Vagina (tissue), 2 donors: ENCODE measurements at regions not wholly inside any gene's neighbourhood (a gene's known extent, or its start where the extent isn't known, plus 50 kb on each side); places are given as distances from the start of the nearest gene placed in this dataset.
A peak's percentile ranks its signal among the peaks of the same experiment; 100 is the strongest.

Experiments used
- DNase-seq, 2 donors: peaks; one replicate each; pipeline ENCODE4 v3.0.0-alpha.2; 2017; ENCODE audit errors: extremely low spot score in 2 of 2
- H3K27ac ChIP-seq: fragments of 200-600 bp; sonication (generic); one replicate; pipeline ENCODE4 v1.5.1; 2019
- H3K27me3 ChIP-seq: fragments of 200-600 bp; sonication (generic); one replicate; pipeline ENCODE4 v1.5.1; 2019
- H3K36me3 ChIP-seq, 2 donors: fragments of 200-600 bp; sonication (generic); one replicate each; pipeline ENCODE4 v1.5.1; 2017 to 2019
- H3K4me1 ChIP-seq: fragments of 200-600 bp; sonication (generic); one replicate; pipeline ENCODE4 v1.5.1; 2019
- H3K4me3 ChIP-seq, 2 donors: fragments of 200-600 bp; sonication (generic); 1 replicate in 1 of 2; 2 replicates in 1 of 2; pipeline ENCODE4 v1.5.1; 2016 to 2019
- H3K9me3 ChIP-seq: fragments of 200-600 bp; sonication (generic); one replicate; pipeline ENCODE4 v1.5.1; 2019
- CTCF ChIP-seq, 3 experiments: fragments of 450-650 bp in 2 of 3; fragments of 200-600 bp in 1 of 3; sonication (generic) in 1 of 3; IDR thresholded peaks; one replicate each; pipeline ENCODE4 v1.5.1; 2017 to 2019; ENCODE audit warnings: antibody characterized with exemption in 3 of 3, mild to moderate bottlenecking in 2 of 3, moderate library complexity in 2 of 3
- POLR2A ChIP-seq, 2 donors: fragments of 450-650 bp; IDR thresholded peaks; one replicate each; pipeline ENCODE4 v1.6.1; 2017; ENCODE audit warnings: antibody characterized with exemption in 2 of 2, mild to moderate bottlenecking in 2 of 2, moderate library complexity in 2 of 2
- POLR2AphosphoS5 ChIP-seq, 2 donors: sonication (generic); formaldehyde crosslinking; IDR thresholded peaks; one replicate each; pipeline ENCODE4 v1.9.0; 2017; ENCODE audit warnings: antibody characterized with exemption in 2 of 2, mild to moderate bottlenecking in 2 of 2, low read depth in 1 of 2; ENCODE audit not compliant: insufficient read depth in 1 of 2
- intact Hi-C: fragments of 100-400 bp; cut with DNase I; formaldehyde crosslinking; loops from one replicate; pipeline ENCODE4 v1.15.1; 2023

- no peak for DNase-seq
- intact Hi-C loops = no loop called here
- no peak overlapping the region for H3K27ac ChIP-seq
- peaks cover 14% of the 10 kb centered on the region for H3K4me1 ChIP-seq
- no peak for TF ChIP-seq POLR2AphosphoS5 (IDR thresholded peaks at IDR 0.05; ENCODE audit: insufficient read depth in 1 of 2, low read depth in 1 of 2)
- TF ChIP-seq POLR2A (IDR thresholded peaks at IDR 0.05) = no peak
- TF ChIP-seq CTCF (IDR thresholded peaks at IDR 0.05) = no peak
- H3K36me3 ChIP-seq = no peaks in the 10 kb centered on the region
- H3K4me3 ChIP-seq = no peak overlapping the region
- no peaks in the 10 kb centered on the region for H3K9me3 ChIP-seq
- no peaks in the 10 kb centered on the region for H3K27me3 ChIP-seq
Observed at GRCh38 chr1:228933753-228934152, 198.5 kb downstream of the RHOU start.

GRCh38 chr1:228935198-228935663 lies 200.0 kb downstream of the RHOU start:
- Histone ChIP-seq H3K36me3 (no peaks in the 10 kb centered on the region), H3K27ac (no peak overlapping the region), H3K27me3 (no peaks in the 10 kb centered on the region), H3K4me3 (no peak overlapping the region), H3K9me3 (no peaks in the 10 kb centered on the region), H3K4me1 (peaks cover 14% of the 10 kb centered on the region)
- DNase-seq = no peak
- TF ChIP-seq POLR2AphosphoS5 (IDR thresholded peaks at IDR 0.05; ENCODE audit: insufficient read depth in 1 of 2, low read depth in 1 of 2) (no peak), CTCF (IDR thresholded peaks at IDR 0.05) (no peak), POLR2A (IDR thresholded peaks at IDR 0.05) (no peak)
- intact Hi-C loops = no loop called here

- Histone ChIP-seq H3K36me3 (no peaks in the 10 kb centered on the region), H3K27ac (no peak overlapping the region), H3K27me3 (no peaks in the 10 kb centered on the region), H3K4me1 (peaks cover 14% of the 10 kb centered on the region), H3K9me3 (no peaks in the 10 kb centered on the region), H3K4me3 (no peak overlapping the region)
- TF ChIP-seq POLR2AphosphoS5 (IDR thresholded peaks at IDR 0.05; ENCODE audit: insufficient read depth in 1 of 2, low read depth in 1 of 2) (no peak), POLR2A (IDR thresholded peaks at IDR 0.05) (no peak), CTCF (IDR thresholded peaks at IDR 0.05) (no peak)
- intact Hi-C loops = no loop called here
- peak in 1 of 2 donors; percentile 83 for DNase-seq
Observed at GRCh38 chr1:228935855-228936727, 200.8 kb downstream of the RHOU start.

GRCh38 chr1:228936881-228937280 lies 201.6 kb downstream of the RHOU start:
- peak in 1 of 2 donors; percentile 49 for DNase-seq
- intact Hi-C loops = no loop called here
- no peak overlapping the region for H3K4me3 ChIP-seq

More at GRCh38 chr1:228936881-228937280, 201.6 kb downstream of the RHOU start:
- Histone ChIP-seq H3K27me3 (no peaks in the 10 kb centered on the region), H3K4me1 (peaks cover 14% of the 10 kb centered on the region), H3K27ac (no peak overlapping the region), H3K36me3 (no peaks in the 10 kb centered on the region), H3K9me3 (no peaks in the 10 kb centered on the region)
- TF ChIP-seq POLR2A (IDR thresholded peaks at IDR 0.05) = no peak
- no peak for TF ChIP-seq CTCF (IDR thresholded peaks at IDR 0.05)
- TF ChIP-seq POLR2AphosphoS5 (IDR thresholded peaks at IDR 0.05; ENCODE audit: insufficient read depth in 1 of 2, low read depth in 1 of 2) = no peak
